GM18951 (cell line): ENCODE measurements at regions not wholly inside any gene's neighbourhood (a gene's known extent, or its start where the extent isn't known, plus 50 kb on each side); places are given as distances from the start of the nearest gene placed in this dataset.
"Not testable (repeated sequence)": the region's sequence is repeated elsewhere in the genome, so short reads cannot be mapped to it uniquely, and the experiment has no call there.

Source experiments
- POLR2A ChIP-seq: IDR thresholded peaks from 4 replicates; pipeline ENCODE4 v1.6.1; 2011; ENCODE audit warnings: mild to moderate bottlenecking; ENCODE audit not compliant: insufficient read length, insufficient read depth; ENCODE audit errors: extremely low read depth
- in situ Hi-C: fragments of 300-500 bp; cut with MboI; formaldehyde crosslinking; loops from one replicate; pipeline ENCODE4 v1.12.0; 2022; ENCODE audit warnings: low sequenced_read_pairs, mixed read lengths, inconsistent platforms; ENCODE audit not compliant: unreplicated experiment

- TF ChIP-seq POLR2A, result no peak
- in situ Hi-C loops, result no loop called here
Observed at GRCh38 chr4:127506283-127506682, 126.5 kb upstream of the INTU start.

- in situ Hi-C loops, result no loop called here
- no peak for TF ChIP-seq POLR2A
Observed at GRCh38 chr4:127509155-127509554, 123.6 kb upstream of the INTU start.

- in situ Hi-C loops, result not testable (repeated sequence)
Observed at GRCh38 chr4:127512672-127513071, 120.1 kb upstream of the INTU start.

DNA sequence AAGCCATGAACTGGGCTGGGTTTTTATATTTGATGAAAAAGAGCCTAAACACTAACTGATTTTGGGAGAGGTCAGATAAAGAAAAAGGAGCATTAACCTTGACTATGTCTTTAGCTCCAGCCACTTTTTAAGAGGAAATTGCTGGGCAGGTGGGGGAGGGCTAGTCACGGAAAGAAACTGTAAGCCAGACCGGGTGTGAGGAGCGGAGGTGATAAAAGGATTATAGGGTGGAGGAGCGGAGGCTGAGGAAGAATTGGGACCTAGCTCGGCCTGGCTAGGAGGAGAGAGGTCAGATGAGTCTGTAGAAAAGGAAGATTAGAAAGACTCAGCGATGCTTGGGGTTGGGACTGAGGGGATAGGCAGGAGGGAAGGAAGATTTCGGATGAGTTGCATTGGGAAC, 117.5 kb upstream of the INTU start:
- in situ Hi-C loops, result not testable (repeated sequence)

- in situ Hi-C loops, result no loop called here
- no peak for TF ChIP-seq POLR2A
Observed at GRCh38 chr4:127518046-127518445, 114.7 kb upstream of the INTU start.

DNA sequence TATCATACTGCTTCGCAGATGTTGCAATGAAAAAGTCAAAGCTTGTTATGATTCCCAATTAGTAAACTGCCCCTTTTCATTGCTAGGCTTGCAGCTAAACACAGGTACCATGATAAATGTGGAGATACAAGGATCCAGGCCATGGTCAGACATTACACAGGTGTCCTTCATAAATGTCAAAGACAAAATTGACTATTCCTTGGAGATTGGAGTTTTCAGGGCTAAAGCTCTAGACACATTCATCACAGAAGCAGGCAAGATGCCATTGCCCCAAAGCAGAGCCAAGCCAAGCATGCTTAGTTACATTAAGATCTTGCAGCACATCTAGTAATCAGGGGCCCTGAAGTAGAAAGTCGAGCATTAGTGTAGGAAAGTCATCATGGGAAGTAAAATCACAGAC, 111.3 kb upstream of the INTU start:
- in situ Hi-C loops, result no loop called here
- TF ChIP-seq POLR2A, result no peak

DNA sequence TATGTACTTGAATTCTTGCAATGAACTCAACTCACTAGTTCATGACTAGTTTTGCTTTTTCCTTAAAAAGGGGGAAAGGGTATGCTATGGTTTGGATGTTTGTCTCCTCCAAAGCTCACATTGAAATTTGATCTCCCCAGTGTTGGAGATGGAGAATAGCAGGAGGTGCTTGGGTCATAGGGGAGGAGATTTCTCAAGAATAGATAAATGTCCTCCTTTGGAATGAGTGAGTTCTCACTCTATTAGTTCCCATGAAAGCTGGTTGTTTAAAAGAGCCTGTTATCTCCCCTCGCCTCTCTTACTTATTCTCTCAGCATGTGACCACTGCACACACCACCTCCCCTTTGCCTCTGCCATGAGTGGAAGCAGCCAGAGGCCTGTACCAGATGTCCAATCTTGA, 109.4 kb upstream of the INTU start:
- in situ Hi-C loops, result no loop called here
- TF ChIP-seq POLR2A, result no peak

DNA sequence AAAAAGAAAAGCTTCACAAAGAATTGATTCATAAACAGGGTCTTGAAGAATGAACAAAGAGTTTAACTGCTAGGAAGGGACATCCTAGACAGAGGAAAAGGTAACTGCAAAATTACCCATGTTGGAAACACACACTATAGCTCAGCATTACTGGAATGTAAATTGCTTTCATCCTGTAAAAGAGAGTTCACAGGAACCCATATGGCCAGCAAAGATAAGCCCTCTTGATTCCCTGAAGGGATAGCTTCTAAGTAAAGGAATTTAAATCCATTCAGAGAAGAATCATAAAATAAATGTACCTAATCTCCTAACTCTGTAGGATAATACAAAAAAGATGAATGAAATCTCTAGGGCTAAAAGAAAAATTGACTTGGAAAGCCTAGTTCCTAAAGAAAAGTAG, 107.1 kb upstream of the INTU start:
- in situ Hi-C loops, result no loop called here
- no peak for TF ChIP-seq POLR2A

GRCh38 chr4:127528302-127528701, 104.5 kb upstream of the INTU start:
- no peak for TF ChIP-seq POLR2A
- in situ Hi-C loops, result no loop called here

DNA sequence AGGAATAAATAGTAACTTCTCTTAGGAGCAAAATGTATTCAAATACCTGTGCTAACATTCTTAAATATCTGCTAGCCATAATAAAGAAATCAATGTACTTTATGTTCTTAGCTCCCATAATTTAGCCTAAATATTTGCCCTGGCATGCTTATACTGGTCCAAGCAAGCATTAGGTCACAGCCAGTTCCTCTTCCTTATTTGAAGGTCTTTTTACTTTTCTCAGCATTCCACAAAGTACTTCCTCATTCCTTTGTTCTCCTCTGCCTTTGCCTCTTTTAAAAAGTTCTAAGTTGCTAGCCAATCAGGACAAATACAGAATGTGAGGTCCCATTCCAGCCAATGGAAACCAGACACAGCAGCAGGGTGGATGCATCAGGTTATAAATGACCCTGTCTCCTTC, 102.9 kb upstream of the INTU start:
- in situ Hi-C loops, result not testable (repeated sequence)

GRCh38 chr4:127533028-127533700, 99.6 kb upstream of the INTU start:
- in situ Hi-C loops, result no loop called here
- TF ChIP-seq POLR2A, result no peak

GRCh38 chr4:127534041-127534825, 98.5 kb upstream of the INTU start:
- in situ Hi-C loops, result no loop called here

DNA sequence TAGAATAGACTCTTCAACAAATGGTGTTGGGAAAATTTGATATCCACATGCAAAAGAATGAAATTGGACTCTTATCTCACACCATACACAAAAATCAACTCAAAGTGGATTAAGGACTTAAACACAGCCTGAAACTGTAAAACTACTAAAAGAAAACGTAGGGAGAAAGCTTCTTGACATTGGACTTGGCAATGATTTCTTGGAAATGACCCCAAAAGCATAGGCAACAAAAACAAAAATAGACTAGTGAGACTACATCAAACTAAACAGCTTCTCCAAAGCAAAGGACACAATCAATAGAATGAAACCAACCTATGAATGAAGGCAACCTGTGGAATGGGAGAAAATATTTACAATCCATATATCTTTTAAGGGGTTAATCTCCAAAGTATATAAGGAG, 94.7 kb upstream of the INTU start:
- TF ChIP-seq POLR2A, result no peak
- in situ Hi-C loops, result no loop called here

More at GRCh38 chr4:127534041-127534825, 98.5 kb upstream of the INTU start:
- no peak for TF ChIP-seq POLR2A

GRCh38 chr4:127540497-127541025, 92.2 kb upstream of the INTU start:
- in situ Hi-C loops, result no loop called here
- no peak for TF ChIP-seq POLR2A
